ENCODE measurements at regions not wholly inside any gene's neighbourhood (a gene's known extent, or its start where the extent isn't known, plus 50 kb on each side); places are given as distances from the start of the nearest gene placed in this dataset.
"Not testable (repeated sequence)": the region's sequence is repeated elsewhere in the genome, so short reads cannot be mapped to it uniquely, and the experiment has no call there.

- no peaks in the 10 kb centered on the region for H3K9me2 ChIP-seq (ENCODE audit: low read depth, low read length)
- H3K4me3 ChIP-seq (ENCODE audit: low read depth, low read length, poor library complexity, severe bottlenecking) = peak overlapping the region; percentile 18
- H4K20me1 ChIP-seq (ENCODE audit: insufficient read depth, low read length) = no peaks in the 10 kb centered on the region
- peak overlapping the region; percentile 70 for H3K27ac ChIP-seq (ENCODE audit: low read depth, low read length, poor library complexity, severe bottlenecking)
- H3F3A ChIP-seq (ENCODE audit: insufficient read depth, low read length) = no peaks in the 10 kb centered on the region
- H2AFZ ChIP-seq (ENCODE audit: low read length) = peak overlapping the region; percentile 100
- no peaks in the 10 kb centered on the region for H3K79me2 ChIP-seq (ENCODE audit: insufficient read depth, low read length)
- no peaks in the 10 kb centered on the region for H3K27me3 ChIP-seq (ENCODE audit: insufficient read depth, low read length)
- H3K9ac ChIP-seq (ENCODE audit: low read length) = peak overlapping the region; percentile 34; the same call in 1 of the 2 replicates
- peak overlapping the region; percentile 59 for H3K4me2 ChIP-seq (ENCODE audit: low read length)
- H3K36me3 ChIP-seq (ENCODE audit: insufficient read depth, low read length) = no peaks in the 10 kb centered on the region
- no peaks in the 10 kb centered on the region for H3K9me3 ChIP-seq (ENCODE audit: low read length)
- H3K4me1 ChIP-seq (ENCODE audit: insufficient read depth, low read length, severe bottlenecking) = peaks cover 77% of the 10 kb centered on the region
- no peak for TF ChIP-seq EZH2 (IDR thresholded peaks at IDR 0.05; ENCODE audit: borderline replicate concordance, low read length)
- TF ChIP-seq, protein P1, sequence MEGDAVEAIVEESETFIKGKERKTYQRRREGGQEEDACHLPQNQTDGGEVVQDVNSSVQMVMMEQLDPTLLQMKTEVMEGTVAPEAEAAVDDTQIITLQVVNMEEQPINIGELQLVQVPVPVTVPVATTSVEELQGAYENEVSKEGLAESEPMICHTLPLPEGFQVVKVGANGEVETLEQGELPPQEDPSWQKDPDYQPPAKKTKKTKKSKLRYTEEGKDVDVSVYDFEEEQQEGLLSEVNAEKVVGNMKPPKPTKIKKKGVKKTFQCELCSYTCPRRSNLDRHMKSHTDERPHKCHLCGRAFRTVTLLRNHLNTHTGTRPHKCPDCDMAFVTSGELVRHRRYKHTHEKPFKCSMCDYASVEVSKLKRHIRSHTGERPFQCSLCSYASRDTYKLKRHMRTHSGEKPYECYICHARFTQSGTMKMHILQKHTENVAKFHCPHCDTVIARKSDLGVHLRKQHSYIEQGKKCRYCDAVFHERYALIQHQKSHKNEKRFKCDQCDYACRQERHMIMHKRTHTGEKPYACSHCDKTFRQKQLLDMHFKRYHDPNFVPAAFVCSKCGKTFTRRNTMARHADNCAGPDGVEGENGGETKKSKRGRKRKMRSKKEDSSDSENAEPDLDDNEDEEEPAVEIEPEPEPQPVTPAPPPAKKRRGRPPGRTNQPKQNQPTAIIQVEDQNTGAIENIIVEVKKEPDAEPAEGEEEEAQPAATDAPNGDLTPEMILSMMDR (IDR thresholded peaks at IDR 0.05; ENCODE audit: low read length) = no peak
Observed at GRCh38 chr2:199191461-199191860, 266.3 kb downstream of the SATB2 start.

GRCh38 chr2:199189229-199189628, 268.5 kb downstream of the SATB2 start:
- TF ChIP-seq, protein P1 (IDR thresholded peaks at IDR 0.05; ENCODE audit: low read length) = no peak
- no peak for TF ChIP-seq EZH2 (IDR thresholded peaks at IDR 0.05; ENCODE audit: borderline replicate concordance, low read length)
- Histone ChIP-seq H4K20me1 (ENCODE audit: insufficient read depth, low read length) (no peaks in the 10 kb centered on the region), H3K79me2 (ENCODE audit: insufficient read depth, low read length) (no peaks in the 10 kb centered on the region), H3K27ac (ENCODE audit: low read depth, low read length, poor library complexity, severe bottlenecking) (peak overlapping the region; percentile 69), H3K4me3 (ENCODE audit: low read depth, low read length, poor library complexity, severe bottlenecking) (peak overlapping the region; percentile 47), H3K27me3 (ENCODE audit: insufficient read depth, low read length) (no peaks in the 10 kb centered on the region), H3F3A (ENCODE audit: insufficient read depth, low read length) (no peaks in the 10 kb centered on the region), H2AFZ (ENCODE audit: low read length) (no peak overlapping the region), H3K9ac (ENCODE audit: low read length) (no peak overlapping the region), H3K9me2 (ENCODE audit: low read depth, low read length) (no peaks in the 10 kb centered on the region), H3K4me1 (ENCODE audit: insufficient read depth, low read length, severe bottlenecking) (peaks cover 78% of the 10 kb centered on the region), H3K9me3 (ENCODE audit: low read length) (no peaks in the 10 kb centered on the region), H3K36me3 (ENCODE audit: insufficient read depth, low read length) (no peaks in the 10 kb centered on the region), H3K4me2 (ENCODE audit: low read length) (peak overlapping the region; percentile 37)

- no peaks in the 10 kb centered on the region for H3F3A ChIP-seq (ENCODE audit: insufficient read depth, low read length)
- TF ChIP-seq, protein P1 (IDR thresholded peaks at IDR 0.05; ENCODE audit: low read length) = no peak
- TF ChIP-seq EZH2 (IDR thresholded peaks at IDR 0.05; ENCODE audit: borderline replicate concordance, low read length) = no peak
- H3K4me1 ChIP-seq (ENCODE audit: insufficient read depth, low read length, severe bottlenecking) = peaks cover 60% of the 10 kb centered on the region
- H3K9ac ChIP-seq (ENCODE audit: low read length) = peak overlapping the region; percentile 27; the same call in 1 of the 2 replicates
- no peaks in the 10 kb centered on the region for H3K9me2 ChIP-seq (ENCODE audit: low read depth, low read length)
- 0 out of 2 replicates have a peak overlapping the region, but pooled peaks have one; percentile 39 for H2AFZ ChIP-seq (ENCODE audit: low read length)
- H3K4me2 ChIP-seq (ENCODE audit: low read length) = peak overlapping the region; percentile 64
- no peaks in the 10 kb centered on the region for H3K27me3 ChIP-seq (ENCODE audit: insufficient read depth, low read length)
- H4K20me1 ChIP-seq (ENCODE audit: insufficient read depth, low read length) = no peaks in the 10 kb centered on the region
- H3K4me3 ChIP-seq (ENCODE audit: low read depth, low read length, poor library complexity, severe bottlenecking) = peak overlapping the region; percentile 47
- H3K27ac ChIP-seq (ENCODE audit: low read depth, low read length, poor library complexity, severe bottlenecking) = peak overlapping the region; percentile 74
- H3K9me3 ChIP-seq (ENCODE audit: low read length) = no peaks in the 10 kb centered on the region
- no peaks in the 10 kb centered on the region for H3K79me2 ChIP-seq (ENCODE audit: insufficient read depth, low read length)
- no peaks in the 10 kb centered on the region for H3K36me3 ChIP-seq (ENCODE audit: insufficient read depth, low read length)
Observed at GRCh38 chr2:199186301-199186751, 271.4 kb downstream of the SATB2 start.

GRCh38 chr2:199185174-199185573, 272.6 kb downstream of the SATB2 start:
- not testable (repeated sequence) for H3K9me3 ChIP-seq (ENCODE audit: low read length); H3K36me3 ChIP-seq (ENCODE audit: insufficient read depth, low read length); H3K79me2 ChIP-seq (ENCODE audit: insufficient read depth, low read length); H3K9ac ChIP-seq (ENCODE audit: low read length); H3K4me3 ChIP-seq (ENCODE audit: low read depth, low read length, poor library complexity, severe bottlenecking); H2AFZ ChIP-seq (ENCODE audit: low read length); H3K27me3 ChIP-seq (ENCODE audit: insufficient read depth, low read length); H3F3A ChIP-seq (ENCODE audit: insufficient read depth, low read length); H4K20me1 ChIP-seq (ENCODE audit: insufficient read depth, low read length); H3K9me2 ChIP-seq (ENCODE audit: low read depth, low read length)
- peak overlapping the region; percentile 74 for H3K27ac ChIP-seq (ENCODE audit: low read depth, low read length, poor library complexity, severe bottlenecking)
- H3K4me1 ChIP-seq (ENCODE audit: insufficient read depth, low read length, severe bottlenecking) = peaks cover 52% of the 10 kb centered on the region
- H3K4me2 ChIP-seq (ENCODE audit: low read length) = peak overlapping the region; percentile 64; the same call in 1 of the 2 replicates

All from OCI-LY1 (cell line).